GM12864 (cell line): ENCODE measurements at regions not wholly inside any gene's neighbourhood (a gene's known extent, or its start where the extent isn't known, plus 50 kb on each side); places are given as distances from the start of the nearest gene placed in this dataset.

Experiments used
- DNase-seq: peaks from one replicate; pipeline ENCODE4 v3.0.0-alpha.2; 2011; ENCODE audit warnings: low read depth
- H3K4me3 ChIP-seq: 2 replicates; pipeline ENCODE4 v1.5.1; 2011; ENCODE audit warnings: mild to moderate bottlenecking, low read depth, low read length, control low read depth
- TF ChIP-seq, protein P1 (sequence below): IDR thresholded peaks from 2 replicates; pipeline ENCODE4 v1.5.1; 2011; ENCODE audit warnings: low read depth, mild to moderate bottlenecking, moderate library complexity, low read length, control low read depth, inconsistent platforms; ENCODE audit errors: missing control alignments

DNA sequence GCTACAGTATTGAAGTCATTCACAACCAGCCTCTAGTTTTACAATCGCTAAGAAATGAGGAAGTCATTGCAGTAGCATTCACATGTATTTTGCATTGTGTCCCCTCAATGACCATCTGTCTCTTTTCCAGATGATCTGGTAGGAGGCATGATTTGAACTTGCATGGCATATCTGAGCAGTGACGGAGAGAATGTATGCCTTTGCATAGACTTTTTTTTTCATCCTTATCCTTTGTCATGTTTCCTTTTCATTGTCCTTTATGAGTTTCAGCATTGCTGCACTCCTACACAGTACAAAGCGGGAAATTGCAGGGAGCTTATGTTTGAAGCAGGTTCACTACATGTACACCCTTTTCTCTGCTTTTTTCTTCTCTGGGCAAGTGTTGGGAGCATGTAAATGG, 516.4 kb upstream of the GRIA3 start:
- no peak for DNase-seq
- H3K4me3 ChIP-seq: no peak overlapping the region
- TF ChIP-seq, protein P1, sequence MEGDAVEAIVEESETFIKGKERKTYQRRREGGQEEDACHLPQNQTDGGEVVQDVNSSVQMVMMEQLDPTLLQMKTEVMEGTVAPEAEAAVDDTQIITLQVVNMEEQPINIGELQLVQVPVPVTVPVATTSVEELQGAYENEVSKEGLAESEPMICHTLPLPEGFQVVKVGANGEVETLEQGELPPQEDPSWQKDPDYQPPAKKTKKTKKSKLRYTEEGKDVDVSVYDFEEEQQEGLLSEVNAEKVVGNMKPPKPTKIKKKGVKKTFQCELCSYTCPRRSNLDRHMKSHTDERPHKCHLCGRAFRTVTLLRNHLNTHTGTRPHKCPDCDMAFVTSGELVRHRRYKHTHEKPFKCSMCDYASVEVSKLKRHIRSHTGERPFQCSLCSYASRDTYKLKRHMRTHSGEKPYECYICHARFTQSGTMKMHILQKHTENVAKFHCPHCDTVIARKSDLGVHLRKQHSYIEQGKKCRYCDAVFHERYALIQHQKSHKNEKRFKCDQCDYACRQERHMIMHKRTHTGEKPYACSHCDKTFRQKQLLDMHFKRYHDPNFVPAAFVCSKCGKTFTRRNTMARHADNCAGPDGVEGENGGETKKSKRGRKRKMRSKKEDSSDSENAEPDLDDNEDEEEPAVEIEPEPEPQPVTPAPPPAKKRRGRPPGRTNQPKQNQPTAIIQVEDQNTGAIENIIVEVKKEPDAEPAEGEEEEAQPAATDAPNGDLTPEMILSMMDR: no peak

DNA sequence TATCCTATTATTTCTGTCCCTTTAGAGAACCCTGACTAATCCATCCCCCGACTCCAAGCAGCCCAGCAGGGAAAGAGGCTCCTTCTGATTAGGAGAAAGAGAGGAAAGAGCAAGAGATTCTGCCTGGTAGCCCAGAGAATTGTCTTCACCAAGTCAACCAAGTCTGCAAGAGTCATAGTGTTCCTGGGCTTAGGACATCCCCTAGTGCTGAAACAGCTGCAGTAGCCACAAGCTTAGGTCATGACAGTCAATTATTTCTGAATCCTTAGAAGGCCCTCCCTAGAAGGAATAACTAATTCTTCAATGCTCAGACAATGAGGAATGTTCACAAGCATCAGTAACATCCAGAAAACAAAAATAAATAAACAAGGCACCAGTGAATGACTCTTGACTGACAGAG, 480.3 kb upstream of the GRIA3 start:
- H3K4me3 ChIP-seq: no peak overlapping the region
- DNase-seq: no peak
- TF ChIP-seq, protein P1: no peak

DNA sequence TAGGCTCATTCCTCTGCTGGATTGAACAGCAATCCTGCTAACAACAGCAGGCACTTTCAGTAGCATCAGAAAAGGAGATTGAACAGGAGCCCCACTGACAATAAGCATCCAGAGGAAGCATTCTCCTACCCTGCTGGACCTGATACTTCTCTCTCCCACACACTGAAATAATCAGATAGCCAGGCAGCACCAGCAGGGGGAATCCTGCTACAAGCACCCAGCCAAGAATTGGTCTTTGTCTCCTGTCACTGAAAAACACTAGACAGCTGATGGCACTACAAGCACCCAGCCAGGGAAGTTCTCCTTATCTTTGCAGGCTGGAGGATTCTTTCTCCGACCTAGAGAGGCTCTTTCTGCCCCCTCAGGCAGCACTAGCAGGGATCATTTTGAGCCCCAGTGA, 444.3 kb upstream of the GRIA3 start:
- TF ChIP-seq, protein P1: no peak
- DNase-seq: no peak
- H3K4me3 ChIP-seq: no peak overlapping the region

DNA sequence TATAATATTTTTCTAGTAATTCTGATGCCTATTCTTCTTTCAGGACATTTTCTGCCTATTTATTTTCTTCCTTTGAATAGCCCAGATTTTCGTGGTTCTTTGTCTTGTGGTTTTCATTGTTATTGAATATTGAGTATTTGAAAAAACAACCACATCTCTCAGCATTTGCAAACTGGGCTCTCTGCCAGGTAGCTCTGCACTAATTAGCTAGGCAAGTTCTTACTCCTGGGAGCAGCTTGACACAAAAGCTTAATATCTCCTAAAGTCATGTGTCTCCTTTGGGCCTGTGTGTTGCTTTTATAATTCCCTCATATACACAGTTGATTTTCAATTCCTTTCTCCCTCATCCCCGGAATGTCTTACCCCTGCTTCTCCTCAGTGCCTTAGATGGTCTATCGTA, 413.5 kb upstream of the GRIA3 start:
- no peak overlapping the region for H3K4me3 ChIP-seq
- DNase-seq: no peak
- TF ChIP-seq, protein P1: no peak

DNA sequence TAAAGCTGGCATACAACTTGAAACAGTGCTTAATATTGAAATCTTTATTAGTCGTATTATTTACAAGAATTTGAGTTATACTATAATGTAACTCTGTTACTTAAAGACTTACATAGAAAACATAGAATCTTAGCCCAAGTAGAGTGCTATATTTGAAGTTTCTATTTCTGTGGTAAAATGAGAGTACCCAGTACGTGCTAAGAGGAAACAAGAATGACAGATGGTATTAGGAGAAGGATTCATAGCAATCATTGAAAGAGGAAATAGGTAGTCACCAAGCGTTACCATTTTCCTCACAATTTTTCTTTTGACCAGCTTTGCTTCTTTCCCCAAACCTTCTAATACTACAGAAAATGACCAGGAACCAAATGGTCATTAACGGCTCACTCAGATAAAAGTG, 412.1 kb upstream of the GRIA3 start:
- DNase-seq: no peak
- TF ChIP-seq, protein P1: no peak
- H3K4me3 ChIP-seq: no peak overlapping the region

DNA sequence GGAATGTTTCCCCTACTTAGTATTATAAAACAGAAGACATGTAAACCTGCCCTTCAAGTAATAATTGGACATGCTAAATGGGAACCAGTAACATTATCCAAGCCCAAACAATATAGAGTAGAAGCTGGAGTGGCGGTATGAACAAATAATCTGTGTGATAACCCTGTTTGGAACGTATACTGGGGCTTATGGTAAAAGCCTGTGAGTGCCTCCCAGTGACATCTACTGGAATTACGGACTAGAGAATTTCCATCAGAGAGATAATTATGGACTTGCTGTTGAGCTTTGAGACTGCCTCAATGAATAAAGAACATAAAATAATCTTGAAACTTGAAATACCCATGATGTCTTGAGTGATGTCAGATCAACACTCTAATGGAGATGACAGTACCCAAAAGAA, 406.3 kb upstream of the GRIA3 start:
- TF ChIP-seq, protein P1: no peak
- DNase-seq: no peak

DNA sequence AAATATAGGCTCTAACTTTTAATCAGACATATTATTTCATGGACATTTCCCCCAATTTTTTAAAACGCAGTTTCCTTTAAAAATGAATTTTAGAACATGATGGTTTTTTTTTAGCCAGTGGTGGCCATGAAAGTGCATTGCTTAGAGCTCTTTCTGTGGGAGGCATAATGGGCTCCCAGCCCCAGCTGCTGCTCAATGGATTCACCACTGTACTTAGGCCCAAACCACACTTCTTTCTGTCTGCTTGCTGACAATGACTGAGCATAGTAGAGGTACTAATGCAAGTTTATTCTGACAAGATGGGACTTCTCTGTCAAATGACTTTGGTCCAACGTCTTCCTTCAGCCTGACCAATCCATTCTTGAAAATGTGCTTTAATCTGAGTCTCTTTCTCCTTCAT, 400.2 kb upstream of the GRIA3 start:
- H3K4me3 ChIP-seq: no peak overlapping the region
- DNase-seq: no peak
- TF ChIP-seq, protein P1: no peak

More for the DNA sequence above, 406.3 kb upstream of the GRIA3 start:
- H3K4me3 ChIP-seq: no peak overlapping the region
